GM23338 (cell line): ENCODE measurements at regions not wholly inside any gene's neighbourhood (a gene's known extent, or its start where the extent isn't known, plus 50 kb on each side); places are given as distances from the start of the nearest gene placed in this dataset.

ENCODE experiments used
- ATAC-seq: fragments of 200-7000 bp; cut with Tn5 transposase; 3 replicates; pipeline ENCODE4 v1.9.1; 2020
- DNase-seq: peaks from one replicate; pipeline ENCODE4 v3.0.0-alpha.2; 2015; ENCODE audit warnings: low spot score
- H2AFZ ChIP-seq: fragments of 200-600 bp; sonication (generic); 2 replicates; pipeline ENCODE4 v1.8.0; 2016; ENCODE audit warnings: antibody characterized with exemption, mild to moderate bottlenecking, moderate library complexity
- H3F3A ChIP-seq: fragments of 200-600 bp; sonication (generic); replicated peaks from 2 replicates; pipeline ENCODE4 v1.8.0; 2017; ENCODE audit warnings: antibody characterized with exemption, mixed run types, low read depth
- H3K27ac ChIP-seq: fragments of 200-600 bp; sonication (generic); 2 replicates; pipeline ENCODE4 v1.6.1; 2016; ENCODE audit warnings: low read depth
- H3K27me3 ChIP-seq: fragments of 200-600 bp; sonication (generic); 2 replicates; pipeline ENCODE4 v1.8.0; 2016; ENCODE audit warnings: mild to moderate bottlenecking, mixed run types, moderate library complexity; ENCODE audit not compliant: insufficient read depth
- H3K36me3 ChIP-seq: fragments of 200-600 bp; sonication (generic); 2 replicates; pipeline ENCODE4 v1.8.0; 2016; ENCODE audit warnings: mild to moderate bottlenecking; ENCODE audit not compliant: insufficient read depth
- H3K4me1 ChIP-seq: fragments of 200-600 bp; sonication (generic); 2 replicates; pipeline ENCODE4 v1.8.0; 2016; ENCODE audit warnings: mild to moderate bottlenecking, moderate library complexity; ENCODE audit not compliant: insufficient read depth
- H3K4me2 ChIP-seq: fragments of 200-600 bp; sonication (generic); 2 replicates; pipeline ENCODE4 v1.7.1; 2017; ENCODE audit warnings: mixed run types
- H3K4me3 ChIP-seq: fragments of 200-600 bp; sonication (generic); 2 replicates; pipeline ENCODE4 v1.6.1; 2016; ENCODE audit warnings: mixed run types
- H3K79me2 ChIP-seq: fragments of 200-600 bp; sonication (generic); replicated peaks from 2 replicates; pipeline ENCODE4 v1.8.0; 2017; ENCODE audit warnings: mild to moderate bottlenecking; ENCODE audit not compliant: insufficient read depth
- H3K9me2 ChIP-seq: fragments of 200-600 bp; sonication (generic); 2 replicates; pipeline ENCODE4 v1.8.0; 2017; ENCODE audit not compliant: insufficient read depth
- H4K20me1 ChIP-seq: fragments of 200-600 bp; sonication (generic); replicated peaks from 2 replicates; pipeline ENCODE4 v1.8.0; 2017; ENCODE audit warnings: mild to moderate bottlenecking; ENCODE audit not compliant: insufficient read depth
- H3K27ac Mint-ChIP-seq: 2 replicates; pipeline ENCODE4 v1.8.0; 2020; ENCODE audit warnings: inconsistent platforms, mild to moderate bottlenecking, moderate library complexity, mixed read lengths
- H3K27me3 Mint-ChIP-seq: 3 replicates; pipeline ENCODE4 v1.8.0; 2022; ENCODE audit warnings: low read depth, mild to moderate bottlenecking, moderate library complexity, mixed read lengths, inconsistent platforms; ENCODE audit not compliant: insufficient read depth, poor library complexity
- H3K36me3 Mint-ChIP-seq: 3 replicates; pipeline ENCODE4 v1.8.0; 2021; ENCODE audit warnings: low read depth, mild to moderate bottlenecking, inconsistent platforms, moderate library complexity, mixed read lengths
- H3K4me1 Mint-ChIP-seq: 3 replicates; pipeline ENCODE4 v1.8.0; 2020; ENCODE audit warnings: mild to moderate bottlenecking, inconsistent platforms, mixed read lengths
- H3K4me3 Mint-ChIP-seq: 3 replicates; pipeline ENCODE4 v1.8.0; 2021; ENCODE audit warnings: moderate library complexity, mild to moderate bottlenecking, inconsistent platforms, mixed read lengths
- H3K9me3 Mint-ChIP-seq: 3 replicates; pipeline ENCODE4 v1.8.0; 2020; ENCODE audit warnings: moderate library complexity, mild to moderate bottlenecking, inconsistent platforms, mixed read lengths
- CREB1 ChIP-seq: fragments of 250-450 bp; sonication (Bioruptor Pico); IDR thresholded peaks from 2 replicates; pipeline ENCODE4 v1.5.0; 2020; ENCODE audit warnings: low read depth, mild to moderate bottlenecking, moderate library complexity
- CTCF ChIP-seq, 2 experiments: fragments of 200-600 bp in 1 of 2; sonication (generic) in 1 of 2; conservative IDR thresholded peaks; 2 replicates each; pipeline versions ENCODE4 v1.5.1 to v1.6.1; 2016 to 2017; ENCODE audit warnings: antibody characterized with exemption in 2 of 2, low read depth in 2 of 2, mild to moderate bottlenecking in 2 of 2, moderate library complexity in 1 of 2
- EZH2 ChIP-seq: fragments of 200-600 bp; sonication (generic); IDR thresholded peaks from one replicate; pipeline ENCODE4 v1.8.0; 2017; ENCODE audit warnings: antibody characterized with exemption, mild to moderate bottlenecking, low read depth; ENCODE audit not compliant: unreplicated experiment
- JUNB ChIP-seq: IDR thresholded peaks from one replicate; pipeline ENCODE4 v1.6.1; 2016; ENCODE audit warnings: antibody characterized with exemption; ENCODE audit not compliant: unreplicated experiment
- POLR2AphosphoS5 ChIP-seq: IDR thresholded peaks from 2 replicates; pipeline ENCODE4 v1.6.1; 2016; ENCODE audit warnings: antibody characterized with exemption, low read depth
- STAT1 ChIP-seq: IDR thresholded peaks from one replicate; pipeline ENCODE4 v1.6.1; 2016; ENCODE audit warnings: antibody characterized with exemption; ENCODE audit not compliant: unreplicated experiment
- ZNF114 ChIP-seq: fragments of 250-450 bp; sonication (Bioruptor Pico); IDR thresholded peaks from 2 replicates; pipeline ENCODE4 v1.5.0; 2020; ENCODE audit warnings: mild to moderate bottlenecking, moderate library complexity
- ZNF462 ChIP-seq: fragments of 250-450 bp; sonication (Bioruptor Pico); IDR thresholded peaks from 2 replicates; pipeline ENCODE4 v1.5.0; 2020; ENCODE audit warnings: mild to moderate bottlenecking, moderate library complexity

GRCh38 chrX:34880656-34881055 lies 61.9 kb upstream of the FAM47B start:
- no peak overlapping the region for H3K27ac Mint-ChIP-seq
- Histone ChIP-seq H3F3A (no peaks in the 10 kb centered on the region), H3K4me3 (no peak overlapping the region), H3K27me3 (no peaks in the 10 kb centered on the region), H3K4me1 (no peaks in the 10 kb centered on the region), H2AFZ (no peak overlapping the region), H3K36me3 (no peaks in the 10 kb centered on the region), H3K79me2 (no peaks in the 10 kb centered on the region), H3K4me2 (no peak overlapping the region), H3K27ac (no peak overlapping the region), H4K20me1 (no peaks in the 10 kb centered on the region), H3K9me2 (no peaks in the 10 kb centered on the region)
- H3K4me3 Mint-ChIP-seq: no peak overlapping the region
- no peaks in the 10 kb centered on the region for H3K4me1 Mint-ChIP-seq
- no peak for ATAC-seq
- DNase-seq: no peak
- no peak for TF ChIP-seq CREB1
- no peaks in the 10 kb centered on the region for H3K9me3 Mint-ChIP-seq
- no peaks in the 10 kb centered on the region for H3K27me3 Mint-ChIP-seq
- no peaks in the 10 kb centered on the region for H3K36me3 Mint-ChIP-seq

GRCh38 chrX:34881671-34882070 lies 60.9 kb upstream of the FAM47B start:
- Histone ChIP-seq H3K27me3 (no peaks in the 10 kb centered on the region), H3K4me3 (no peak overlapping the region), H3K9me2 (no peaks in the 10 kb centered on the region), H3K27ac (no peak overlapping the region), H3K79me2 (no peaks in the 10 kb centered on the region), H4K20me1 (no peaks in the 10 kb centered on the region), H3K4me2 (no peak overlapping the region), H2AFZ (no peak overlapping the region), H3K36me3 (no peaks in the 10 kb centered on the region), H3F3A (no peaks in the 10 kb centered on the region), H3K4me1 (no peaks in the 10 kb centered on the region)
- no peak overlapping the region for H3K27ac Mint-ChIP-seq
- no peaks in the 10 kb centered on the region for H3K27me3 Mint-ChIP-seq
- H3K4me3 Mint-ChIP-seq: no peak overlapping the region
- DNase-seq: no peak
- no peaks in the 10 kb centered on the region for H3K4me1 Mint-ChIP-seq
- H3K36me3 Mint-ChIP-seq: no peaks in the 10 kb centered on the region
- no peak for TF ChIP-seq POLR2AphosphoS5
- no peak for TF ChIP-seq STAT1
- no peak for TF ChIP-seq CTCF (conservative IDR thresholded peaks at IDR 0.05; ENCODE audit: low read depth in 2 of 2)
- TF ChIP-seq ZNF114 (CRISPR knock-in tag): no peak
- TF ChIP-seq EZH2: no peak
- TF ChIP-seq CREB1: no peak
- TF ChIP-seq ZNF462 (CRISPR knock-in tag): no peak
- no peak for TF ChIP-seq JUNB
- no peak for ATAC-seq
- no peaks in the 10 kb centered on the region for H3K9me3 Mint-ChIP-seq
